T-helper 1 cell treated with Interleukin-12 subunit alpha and Interleukin-12 subunit beta and Interleukin-4 antibody, amounts not matched to agents 30 μg/mL and 1 μg/mL, for 36 hours (primary cell): ENCODE measurements at regions not wholly inside any gene's neighbourhood (a gene's known extent, or its start where the extent isn't known, plus 50 kb on each side); places are given as distances from the start of the nearest gene placed in this dataset.
"Not testable (repeated sequence)": the region's sequence is repeated elsewhere in the genome, so short reads cannot be mapped to it uniquely, and the experiment has no call there.

Source experiments
- H3K27ac Mint-ChIP-seq: one replicate; pipeline ENCODE4 v1.8.0; 2021; ENCODE audit warnings: mild to moderate bottlenecking, mixed read lengths
- H3K27me3 Mint-ChIP-seq: one replicate; pipeline ENCODE4 v1.8.0; 2021; ENCODE audit warnings: low read depth, mixed read lengths
- H3K36me3 Mint-ChIP-seq: one replicate; pipeline ENCODE4 v1.8.0; 2021; ENCODE audit warnings: low read depth, mixed read lengths
- H3K4me1 Mint-ChIP-seq: one replicate; pipeline ENCODE4 v1.8.0; 2021; ENCODE audit warnings: low read depth, mixed read lengths
- H3K4me3 Mint-ChIP-seq: one replicate; pipeline ENCODE4 v1.8.0; 2021; ENCODE audit warnings: mild to moderate bottlenecking, moderate library complexity, mixed read lengths
- H3K9me3 Mint-ChIP-seq: one replicate; pipeline ENCODE4 v1.8.0; 2021; ENCODE audit warnings: mixed read lengths

DNA sequence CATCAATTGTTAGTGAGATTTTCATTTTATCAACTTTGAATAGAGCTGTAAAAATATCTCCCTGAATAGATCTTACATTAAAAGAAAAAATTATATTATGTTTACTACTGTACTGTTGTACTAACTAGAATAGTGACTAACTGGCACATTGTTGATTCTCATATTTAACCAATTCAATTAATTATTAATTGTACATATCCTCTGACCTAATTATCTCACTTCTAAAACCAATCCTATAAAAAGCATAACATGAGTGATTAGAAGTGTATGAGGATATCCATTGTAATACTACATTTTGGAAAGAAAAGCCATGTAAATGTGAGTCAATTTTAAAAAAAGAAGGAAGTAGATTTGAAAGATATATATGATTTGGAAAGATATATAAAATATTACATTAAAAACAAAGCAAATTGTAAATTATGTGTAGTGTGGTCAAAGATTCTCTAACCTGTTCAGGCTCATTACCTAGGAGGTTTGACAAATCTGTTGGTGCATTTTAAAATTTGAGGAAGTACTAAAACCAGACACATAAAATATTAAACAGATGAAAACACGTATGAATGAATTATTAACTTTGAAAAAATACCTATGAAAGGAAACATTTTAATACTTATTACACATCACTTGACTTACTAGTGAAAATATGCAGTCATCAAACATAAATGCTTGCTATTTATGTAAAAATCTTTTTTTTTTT, 829.8 kb upstream of the SLC10A2 start:
- H3K9me3 Mint-ChIP-seq = no peaks in the 10 kb centered on the region
- no peak overlapping the region for H3K4me3 Mint-ChIP-seq
- no peaks in the 10 kb centered on the region for H3K4me1 Mint-ChIP-seq
- H3K36me3 Mint-ChIP-seq = no peaks in the 10 kb centered on the region
- no peak overlapping the region for H3K27ac Mint-ChIP-seq
- no peaks in the 10 kb centered on the region for H3K27me3 Mint-ChIP-seq

DNA sequence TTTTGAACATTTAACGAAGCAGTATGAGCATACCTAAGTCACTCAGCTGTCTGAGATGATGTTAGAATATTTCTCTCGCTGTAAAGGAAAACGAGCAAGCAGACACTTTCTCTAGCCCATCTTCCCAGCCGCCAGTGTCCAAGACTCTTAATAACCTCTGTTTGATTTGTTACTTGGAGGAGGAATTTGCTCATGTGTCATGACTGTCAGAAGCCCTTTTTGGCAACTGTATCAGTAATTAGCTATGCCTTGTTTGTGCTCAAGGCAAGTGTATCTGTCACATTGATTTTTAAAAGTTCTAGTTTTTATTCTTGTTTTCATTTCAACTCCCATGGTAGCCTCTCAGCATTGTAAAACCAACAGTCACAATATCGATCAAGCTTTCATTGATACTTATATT, 828.4 kb upstream of the SLC10A2 start:
- Mint-ChIP-seq H3K9me3 (no peaks in the 10 kb centered on the region), H3K36me3 (no peaks in the 10 kb centered on the region), H3K4me1 (no peaks in the 10 kb centered on the region), H3K27me3 (no peaks in the 10 kb centered on the region), H3K4me3 (no peak overlapping the region), H3K27ac (no peak overlapping the region)

DNA sequence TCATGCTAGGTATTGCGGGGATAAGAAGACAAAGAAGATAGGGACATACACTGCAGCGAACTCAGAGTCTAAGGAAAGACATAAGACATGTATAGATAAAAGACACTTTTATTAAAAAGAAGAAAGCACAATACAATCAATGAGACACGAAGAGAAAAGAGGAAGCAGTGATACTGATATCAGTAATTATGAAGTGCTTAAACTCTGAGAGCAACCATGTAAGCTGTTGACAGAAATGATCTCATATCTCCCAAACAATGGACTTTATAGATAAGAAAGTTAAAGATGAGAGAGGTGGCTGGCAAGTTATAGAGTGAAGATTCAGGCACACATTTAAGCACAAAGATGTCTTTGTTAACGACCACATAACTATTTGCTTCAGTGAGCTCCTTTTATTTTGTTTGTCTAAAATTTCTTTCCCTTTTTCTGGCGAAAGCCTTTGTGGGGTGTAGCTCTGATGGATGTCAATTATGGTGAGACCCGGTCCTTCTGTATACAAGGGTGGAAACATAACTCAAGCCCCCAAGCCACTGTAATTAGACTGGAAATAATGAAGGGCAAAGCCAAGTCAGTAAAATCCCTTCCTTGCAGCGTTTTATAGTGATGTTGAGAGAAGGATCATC, 818.0 kb upstream of the SLC10A2 start:
- H3K36me3 Mint-ChIP-seq = no peaks in the 10 kb centered on the region
- H3K4me3 Mint-ChIP-seq = no peak overlapping the region
- peaks cover 5% of the 10 kb centered on the region for H3K9me3 Mint-ChIP-seq
- no peaks in the 10 kb centered on the region for H3K27me3 Mint-ChIP-seq
- H3K27ac Mint-ChIP-seq = no peak overlapping the region
- no peaks in the 10 kb centered on the region for H3K4me1 Mint-ChIP-seq

DNA sequence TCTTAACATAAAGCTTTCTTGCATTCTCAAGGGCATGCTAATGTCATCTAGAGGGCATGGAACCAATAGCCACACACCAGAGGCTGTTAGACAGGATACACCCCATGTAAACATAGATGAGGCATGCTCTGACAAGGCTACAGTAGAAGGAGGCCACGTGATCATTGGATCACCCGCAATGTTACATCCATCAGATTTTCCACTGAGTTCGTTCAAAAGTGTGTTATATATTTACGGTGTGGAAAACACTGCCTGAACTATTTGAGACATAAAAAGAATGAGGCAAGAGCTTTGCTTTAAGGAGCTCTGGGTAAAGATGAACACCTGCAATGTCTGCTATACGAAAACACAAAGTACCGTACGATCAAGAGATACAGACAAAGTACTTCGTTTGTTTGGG, 817.5 kb upstream of the SLC10A2 start:
- Mint-ChIP-seq H3K4me1 (no peaks in the 10 kb centered on the region), H3K27ac (no peak overlapping the region), H3K36me3 (no peaks in the 10 kb centered on the region), H3K27me3 (no peaks in the 10 kb centered on the region), H3K4me3 (no peak overlapping the region), H3K9me3 (peaks cover 5% of the 10 kb centered on the region)

DNA sequence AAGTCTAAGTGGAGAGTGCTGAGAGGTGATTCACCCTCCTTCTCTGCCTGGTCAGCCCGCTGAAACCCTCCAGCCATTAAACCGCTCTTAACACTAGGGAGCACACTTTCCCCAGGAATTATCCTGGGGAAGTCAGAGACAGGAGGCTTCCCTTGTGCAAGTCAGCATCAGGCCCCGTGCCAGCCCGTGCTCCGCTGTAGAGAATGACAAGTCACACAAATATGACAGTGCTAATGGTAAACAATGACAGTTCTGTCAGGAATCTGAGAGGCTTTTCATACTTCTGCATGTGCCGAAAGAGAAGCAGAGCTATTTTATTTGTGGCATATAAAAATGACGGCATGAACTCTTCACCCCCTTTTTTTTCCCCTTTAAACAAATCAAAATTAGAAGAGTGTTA, 816.9 kb upstream of the SLC10A2 start:
- Mint-ChIP-seq H3K27ac (no peak overlapping the region), H3K36me3 (no peaks in the 10 kb centered on the region), H3K4me3 (no peak overlapping the region), H3K4me1 (no peaks in the 10 kb centered on the region), H3K27me3 (no peaks in the 10 kb centered on the region), H3K9me3 (peaks cover 5% of the 10 kb centered on the region)

DNA sequence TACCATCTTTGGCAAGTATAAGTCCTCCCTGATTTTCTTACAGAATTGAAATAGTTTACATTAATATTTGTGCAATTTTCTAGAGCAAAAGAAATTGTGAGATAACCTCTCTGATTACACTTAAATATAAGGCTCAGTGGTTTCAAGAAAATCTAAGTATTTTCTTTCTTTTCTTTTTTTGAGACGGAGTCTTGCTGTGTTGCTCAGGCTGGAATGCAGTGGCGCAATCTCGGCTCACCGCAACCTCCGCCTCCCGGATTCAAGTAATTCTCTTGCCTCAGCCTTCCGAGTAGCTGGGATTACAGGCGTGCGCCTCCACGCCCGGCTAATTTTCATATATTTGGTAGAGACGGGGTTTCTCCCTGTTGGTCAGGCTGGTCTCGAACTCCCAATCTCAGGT, 813.9 kb upstream of the SLC10A2 start:
- H3K36me3 Mint-ChIP-seq, H3K27me3 Mint-ChIP-seq, H3K4me3 Mint-ChIP-seq, H3K9me3 Mint-ChIP-seq, H3K27ac Mint-ChIP-seq, H3K4me1 Mint-ChIP-seq: not testable (repeated sequence)

DNA sequence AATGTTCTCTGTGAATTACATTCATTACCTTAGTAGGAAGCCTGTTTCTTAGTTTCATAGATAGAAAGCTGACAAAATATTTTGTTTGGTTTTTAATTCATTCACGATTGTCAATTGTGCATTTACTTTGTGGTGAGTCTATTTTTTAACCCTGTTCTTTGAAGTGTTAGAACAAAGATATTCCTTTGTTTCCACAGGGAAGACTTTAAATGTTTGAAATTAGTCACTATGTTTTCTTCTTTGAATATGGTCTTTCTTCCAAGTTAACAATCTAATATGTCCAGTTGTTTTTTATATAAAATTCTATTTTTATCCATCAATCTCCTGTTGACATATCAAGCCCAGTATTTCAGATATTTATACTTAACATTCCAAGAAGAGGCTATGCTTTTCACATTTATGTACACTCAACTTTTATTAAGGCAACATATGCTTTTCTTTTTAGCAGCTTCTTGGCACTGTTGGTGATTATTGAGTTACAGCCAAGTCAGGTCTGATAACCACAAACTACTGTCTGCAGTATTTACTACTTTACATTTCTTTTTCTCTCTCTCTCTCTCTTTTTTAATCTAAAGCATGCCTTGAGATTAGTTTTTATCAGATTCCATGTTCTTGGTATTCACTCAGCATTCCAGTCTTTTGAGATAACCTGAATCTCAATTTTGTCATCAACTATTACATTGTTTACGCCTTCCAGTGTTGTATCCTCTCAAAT, 812.8 kb upstream of the SLC10A2 start:
- H3K9me3 Mint-ChIP-seq = peaks cover 5% of the 10 kb centered on the region

DNA sequence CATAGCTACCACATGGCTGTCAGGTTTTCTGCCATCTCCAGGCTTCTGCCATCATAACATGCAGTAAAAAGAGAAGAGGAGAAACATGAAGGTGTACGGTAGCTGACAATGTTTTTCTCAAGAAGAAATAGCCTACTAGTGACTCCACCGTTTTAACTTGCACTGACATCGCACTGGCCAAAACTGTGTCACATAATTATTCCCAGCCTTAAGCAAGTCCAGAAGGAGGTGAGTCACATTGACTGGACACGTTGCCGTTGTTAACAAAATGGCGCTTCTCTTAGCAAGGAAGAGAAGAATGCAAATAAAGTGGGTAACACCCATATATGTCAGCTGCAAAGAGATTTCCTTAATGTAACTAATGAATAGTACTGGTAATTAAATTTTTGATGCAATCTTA, 810.4 kb upstream of the SLC10A2 start:
- H3K4me1 Mint-ChIP-seq = no peaks in the 10 kb centered on the region
- H3K27ac Mint-ChIP-seq = no peak overlapping the region
- H3K36me3 Mint-ChIP-seq = no peaks in the 10 kb centered on the region
- no peak overlapping the region for H3K4me3 Mint-ChIP-seq
- peaks cover 9% of the 10 kb centered on the region for H3K9me3 Mint-ChIP-seq
- H3K27me3 Mint-ChIP-seq = no peaks in the 10 kb centered on the region

More for the DNA sequence above, 812.8 kb upstream of the SLC10A2 start:
- no peaks in the 10 kb centered on the region for H3K4me1 Mint-ChIP-seq
- H3K27me3 Mint-ChIP-seq = no peaks in the 10 kb centered on the region
- H3K36me3 Mint-ChIP-seq = no peaks in the 10 kb centered on the region
- no peak overlapping the region for H3K4me3 Mint-ChIP-seq
- H3K27ac Mint-ChIP-seq = no peak overlapping the region

DNA sequence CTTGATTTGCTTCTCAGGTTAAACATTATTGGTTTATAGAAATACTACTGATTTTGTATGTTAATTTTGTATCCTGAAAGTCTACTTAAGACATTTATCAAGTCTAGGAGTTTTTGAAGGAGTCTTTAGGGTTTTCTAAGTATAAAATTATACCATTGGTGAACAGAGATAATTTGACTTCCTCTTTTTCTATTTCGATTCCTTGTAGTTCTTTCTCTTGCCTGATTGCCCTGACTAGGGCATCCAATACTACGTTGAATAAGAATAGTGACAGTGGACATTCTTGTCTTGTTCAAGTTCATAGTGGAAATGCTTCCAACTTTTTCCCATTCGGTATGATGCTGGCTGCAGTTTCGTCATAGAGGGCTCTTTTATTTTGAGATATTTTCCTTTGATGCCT, 807.5 kb upstream of the SLC10A2 start:
- no peaks in the 10 kb centered on the region for H3K36me3 Mint-ChIP-seq
- H3K4me3 Mint-ChIP-seq = no peak overlapping the region
- H3K27ac Mint-ChIP-seq = no peak overlapping the region
- no peaks in the 10 kb centered on the region for H3K4me1 Mint-ChIP-seq
- no peaks in the 10 kb centered on the region for H3K27me3 Mint-ChIP-seq
- peaks cover 3% of the 10 kb centered on the region for H3K9me3 Mint-ChIP-seq

DNA sequence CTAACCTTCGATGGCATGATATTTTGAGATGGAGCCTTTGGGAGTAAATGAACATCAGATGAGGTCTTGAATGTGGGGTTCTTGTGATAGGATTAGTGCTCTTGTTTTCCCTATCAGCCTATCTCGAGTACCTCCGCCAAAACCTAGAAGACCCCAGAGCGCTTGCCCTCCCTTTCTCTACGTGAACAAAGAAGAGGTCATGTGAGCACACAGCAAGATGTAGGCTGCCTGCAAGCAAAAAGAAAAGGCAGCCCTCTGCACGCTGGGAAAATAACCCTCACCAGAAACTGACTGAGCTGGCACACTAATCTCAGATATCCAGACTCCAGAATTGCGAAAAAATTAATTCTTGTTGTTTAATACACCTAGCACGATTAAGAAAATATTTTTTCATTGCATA, 799.8 kb upstream of the SLC10A2 start:
- Mint-ChIP-seq H3K27ac (no peak overlapping the region), H3K36me3 (no peaks in the 10 kb centered on the region), H3K9me3 (no peaks in the 10 kb centered on the region), H3K4me3 (no peak overlapping the region), H3K4me1 (no peaks in the 10 kb centered on the region), H3K27me3 (no peaks in the 10 kb centered on the region)

DNA sequence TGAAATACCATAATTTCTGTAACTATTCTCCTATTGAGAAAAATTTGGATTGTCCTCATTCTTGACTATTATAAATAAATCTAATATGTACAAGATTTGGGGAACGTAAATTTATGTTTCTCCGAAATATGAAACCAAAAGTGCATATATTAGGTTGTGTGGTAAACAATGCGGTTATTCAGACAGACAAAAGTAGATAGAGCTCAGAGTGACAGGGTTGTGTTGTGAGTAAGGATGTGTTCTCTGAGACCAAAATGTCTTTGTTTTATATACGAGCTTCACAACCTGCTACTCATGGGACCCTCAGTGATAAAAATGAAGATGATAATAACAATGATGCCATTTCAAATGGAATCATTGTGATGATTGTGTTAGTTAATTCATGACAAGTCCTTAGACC, 796.3 kb upstream of the SLC10A2 start:
- no peaks in the 10 kb centered on the region for H3K27me3 Mint-ChIP-seq
- H3K27ac Mint-ChIP-seq = no peak overlapping the region
- no peaks in the 10 kb centered on the region for H3K9me3 Mint-ChIP-seq
- H3K4me3 Mint-ChIP-seq = no peak overlapping the region
- H3K4me1 Mint-ChIP-seq = no peaks in the 10 kb centered on the region
- H3K36me3 Mint-ChIP-seq = no peaks in the 10 kb centered on the region

DNA sequence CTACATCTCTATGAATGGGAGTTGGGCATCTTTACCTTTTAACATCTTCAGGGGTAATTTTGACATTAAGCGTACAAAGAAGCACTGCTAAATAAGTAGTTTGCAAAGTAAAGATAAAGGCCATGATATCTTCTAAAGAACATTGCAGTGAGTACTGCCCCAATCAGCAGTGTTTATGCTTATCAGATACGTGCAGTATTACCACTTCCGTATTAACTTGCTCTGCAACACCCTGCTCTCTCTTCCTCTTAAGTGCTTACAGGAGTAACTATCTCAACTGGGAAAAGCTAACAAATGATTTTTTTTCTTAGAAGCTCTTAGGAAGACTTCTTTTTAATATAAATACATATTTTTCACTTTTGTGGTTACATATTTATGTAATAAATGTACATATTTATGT, 793.7 kb upstream of the SLC10A2 start:
- no peaks in the 10 kb centered on the region for H3K4me1 Mint-ChIP-seq
- no peak overlapping the region for H3K27ac Mint-ChIP-seq
- H3K4me3 Mint-ChIP-seq = no peak overlapping the region

DNA sequence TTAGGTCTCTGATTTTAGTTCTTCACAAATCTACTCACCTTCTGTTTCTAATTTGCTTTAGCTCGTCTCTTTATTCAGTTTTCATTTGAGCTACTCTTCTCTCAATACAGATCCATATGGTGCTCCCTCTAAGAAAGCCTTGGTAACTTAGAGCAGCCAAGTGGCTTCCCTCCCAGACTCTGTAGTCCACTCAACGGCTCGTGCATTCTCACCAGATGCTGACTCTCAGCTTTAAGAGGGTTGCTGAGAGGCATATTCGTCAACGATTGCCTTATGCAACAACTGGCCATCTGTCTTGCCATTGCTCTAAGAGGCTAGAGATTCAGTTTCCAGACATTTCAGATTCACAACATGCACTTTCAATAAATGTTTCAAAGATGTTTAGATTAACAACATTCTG, 785.8 kb upstream of the SLC10A2 start:
- Mint-ChIP-seq H3K4me1 (no peaks in the 10 kb centered on the region), H3K36me3 (no peaks in the 10 kb centered on the region)

More for the DNA sequence above, 793.7 kb upstream of the SLC10A2 start:
- no peaks in the 10 kb centered on the region for H3K9me3 Mint-ChIP-seq
- H3K27me3 Mint-ChIP-seq = no peaks in the 10 kb centered on the region
- H3K36me3 Mint-ChIP-seq = no peaks in the 10 kb centered on the region

DNA sequence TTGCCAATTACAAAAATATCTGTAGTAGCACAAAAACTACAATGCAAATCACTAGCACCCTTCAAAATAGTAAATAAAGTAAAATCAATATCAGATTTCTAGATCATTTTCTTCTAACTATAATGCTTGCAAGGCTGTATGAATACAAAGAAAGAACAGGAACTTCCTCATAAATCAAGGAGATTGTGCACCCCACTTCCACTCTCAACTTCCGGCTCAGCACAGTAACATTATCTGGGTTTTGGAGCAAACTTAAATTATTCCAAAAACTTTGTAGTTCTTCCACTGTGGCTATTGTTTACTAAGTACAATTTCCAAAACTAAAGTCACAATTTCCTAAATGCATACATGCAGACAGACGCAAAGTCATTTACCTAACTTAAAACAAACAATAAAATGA, 778.3 kb upstream of the SLC10A2 start:
- Mint-ChIP-seq H3K27ac (no peak overlapping the region), H3K36me3 (no peaks in the 10 kb centered on the region), H3K4me1 (no peaks in the 10 kb centered on the region), H3K9me3 (no peaks in the 10 kb centered on the region), H3K4me3 (no peak overlapping the region), H3K27me3 (no peaks in the 10 kb centered on the region)

More for the DNA sequence above, 785.8 kb upstream of the SLC10A2 start:
- H3K9me3 Mint-ChIP-seq = peaks cover 12% of the 10 kb centered on the region
- H3K27ac Mint-ChIP-seq = no peak overlapping the region
- H3K27me3 Mint-ChIP-seq = no peaks in the 10 kb centered on the region
- H3K4me3 Mint-ChIP-seq = no peak overlapping the region

DNA sequence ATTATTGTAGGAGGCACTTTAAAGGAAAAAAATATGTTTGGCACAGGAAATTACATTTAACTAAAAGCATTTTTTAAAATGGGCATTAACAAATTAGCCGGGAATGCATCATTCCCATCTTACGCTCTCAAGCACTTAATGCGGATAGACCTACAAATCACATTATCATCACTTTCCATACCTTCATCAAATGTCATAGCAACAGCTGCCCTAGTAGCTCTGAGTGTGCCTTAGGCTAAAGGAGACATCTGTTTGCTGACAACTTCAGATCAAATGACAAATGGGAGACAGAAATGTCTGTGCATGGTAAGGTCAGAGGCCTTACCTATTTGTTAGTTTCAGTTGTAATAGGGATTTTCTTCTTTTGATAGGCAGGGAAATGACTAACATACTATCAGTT, 773.2 kb upstream of the SLC10A2 start:
- Mint-ChIP-seq H3K4me1 (no peaks in the 10 kb centered on the region), H3K36me3 (no peaks in the 10 kb centered on the region), H3K27ac (no peak overlapping the region), H3K4me3 (no peak overlapping the region), H3K9me3 (no peaks in the 10 kb centered on the region), H3K27me3 (no peaks in the 10 kb centered on the region)
